ENCODE measurements at regions not wholly inside any gene's neighbourhood (a gene's known extent, or its start where the extent isn't known, plus 50 kb on each side); places are given as distances from the start of the nearest gene placed in this dataset.

DNA sequence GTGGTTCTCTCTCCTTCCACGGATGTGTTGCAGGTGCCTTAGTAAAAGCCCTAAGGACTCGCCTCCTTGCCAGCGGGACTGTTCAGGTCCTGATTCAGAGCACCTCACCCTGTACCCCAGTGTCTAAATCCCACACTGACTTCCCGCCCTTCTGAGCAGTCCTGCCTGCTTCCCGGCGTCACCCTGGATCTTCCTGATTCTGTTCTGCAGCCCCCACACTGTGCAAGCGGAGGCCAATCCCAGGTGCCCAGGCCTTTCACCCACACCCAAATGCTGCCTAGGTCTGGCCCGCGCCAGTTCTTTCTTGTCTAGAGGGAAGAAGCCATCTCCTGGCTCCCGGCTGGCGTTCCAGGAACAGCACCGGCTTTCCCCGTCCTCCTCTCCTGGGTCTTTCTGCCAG lies 95.9 kb upstream of the GALNT2 start:
- peaks cover 9% of the 10 kb centered on the region for H3K9me3 Mint-ChIP-seq
- TF ChIP-seq CTCF (conservative IDR thresholded peaks at IDR 0.05): no peak
- no peak for DNase-seq (ENCODE audit: low read depth, low spot score)
- no peak overlapping the region for H3K4me3 Mint-ChIP-seq
- peaks cover 3% of the 10 kb centered on the region for H3K27me3 Mint-ChIP-seq (ENCODE audit: low read depth)
- no peaks in the 10 kb centered on the region for H3K36me3 Mint-ChIP-seq (ENCODE audit: low read depth)
- no peaks in the 10 kb centered on the region for H3K4me1 Mint-ChIP-seq
- H3K27ac Mint-ChIP-seq (ENCODE audit: unreplicated experiment): no peak overlapping the region

GRCh38 chr1:229972600-229973296 lies 94.3 kb upstream of the GALNT2 start:
- no peaks in the 10 kb centered on the region for H3K27me3 Mint-ChIP-seq (ENCODE audit: low read depth)
- H3K9me3 Mint-ChIP-seq: peaks cover 19% of the 10 kb centered on the region
- no peak overlapping the region for H3K4me3 Mint-ChIP-seq
- DNase-seq (ENCODE audit: low read depth, low spot score): no peak
- no peak overlapping the region for H3K27ac Mint-ChIP-seq (ENCODE audit: unreplicated experiment)
- peak; percentile 31 for TF ChIP-seq CTCF (conservative IDR thresholded peaks at IDR 0.05)
- no peaks in the 10 kb centered on the region for H3K4me1 Mint-ChIP-seq
- no peaks in the 10 kb centered on the region for H3K36me3 Mint-ChIP-seq (ENCODE audit: low read depth)

GRCh38 chr1:229973297-229973612 lies 93.8 kb upstream of the GALNT2 start:
- no peak for TF ChIP-seq CTCF (conservative IDR thresholded peaks at IDR 0.05)
- DNase-seq (ENCODE audit: low read depth, low spot score): no peak
- no peak overlapping the region for H3K4me3 Mint-ChIP-seq
- H3K4me1 Mint-ChIP-seq: no peaks in the 10 kb centered on the region
- peaks cover 19% of the 10 kb centered on the region for H3K9me3 Mint-ChIP-seq
- no peaks in the 10 kb centered on the region for H3K27me3 Mint-ChIP-seq (ENCODE audit: low read depth)
- no peak overlapping the region for H3K27ac Mint-ChIP-seq (ENCODE audit: unreplicated experiment)
- H3K36me3 Mint-ChIP-seq (ENCODE audit: low read depth): no peaks in the 10 kb centered on the region

DNA sequence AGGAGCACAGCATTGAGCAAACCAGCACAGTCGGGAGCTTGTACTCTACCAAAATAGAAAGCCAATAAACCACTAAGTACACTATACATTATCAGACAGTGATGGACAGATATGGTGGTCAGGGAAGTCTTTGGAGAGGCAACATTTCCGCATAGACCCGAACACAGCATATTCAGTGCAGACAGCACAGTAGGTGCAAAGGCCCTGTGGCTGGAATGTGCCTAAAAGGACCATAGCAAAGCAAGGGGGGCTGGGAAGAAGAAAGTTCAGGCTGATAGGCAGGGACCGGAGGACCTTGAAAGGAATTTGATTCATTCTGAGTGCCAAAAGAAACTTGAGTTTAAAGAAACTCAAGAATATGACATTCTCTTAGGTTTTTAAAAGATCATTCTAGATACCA lies 92.0 kb upstream of the GALNT2 start:
- no peaks in the 10 kb centered on the region for H3K27me3 Mint-ChIP-seq (ENCODE audit: low read depth)
- no peaks in the 10 kb centered on the region for H3K36me3 Mint-ChIP-seq (ENCODE audit: low read depth)
- H3K4me1 Mint-ChIP-seq: no peaks in the 10 kb centered on the region
- H3K4me3 Mint-ChIP-seq: no peak overlapping the region
- H3K27ac Mint-ChIP-seq (ENCODE audit: unreplicated experiment): no peak overlapping the region
- TF ChIP-seq CTCF (conservative IDR thresholded peaks at IDR 0.05): no peak
- H3K9me3 Mint-ChIP-seq: peaks cover 19% of the 10 kb centered on the region
- DNase-seq (ENCODE audit: low read depth, low spot score): no peak

GRCh38 chr1:229980009-229980408 lies 87.0 kb upstream of the GALNT2 start:
- no peak for TF ChIP-seq CTCF (conservative IDR thresholded peaks at IDR 0.05)
- H3K9me3 Mint-ChIP-seq: peaks cover 18% of the 10 kb centered on the region
- H3K27me3 Mint-ChIP-seq (ENCODE audit: low read depth): no peaks in the 10 kb centered on the region
- no peaks in the 10 kb centered on the region for H3K36me3 Mint-ChIP-seq (ENCODE audit: low read depth)
- no peak for DNase-seq (ENCODE audit: low read depth, low spot score)
- no peak overlapping the region for H3K4me3 Mint-ChIP-seq
- no peak overlapping the region for H3K27ac Mint-ChIP-seq (ENCODE audit: unreplicated experiment)
- H3K4me1 Mint-ChIP-seq: no peaks in the 10 kb centered on the region

Measured in neural crest cell (in vitro differentiated cells).